T-helper 2 cell (primary cell): ENCODE measurements at regions not wholly inside any gene's neighbourhood (a gene's known extent, or its start where the extent isn't known, plus 50 kb on each side); places are given as distances from the start of the nearest gene placed in this dataset.

Experiments
- DNase-seq, 5 experiments: peaks; one replicate each; pipeline versions ENCODE4 v3.0.0 to v3.0.0-alpha.2; 2012 to 2022

- DNase-seq: no peak
Measured at GRCh38 chrX:23061116-23061515, 61.4 kb downstream of the DDX53 start.

DNA sequence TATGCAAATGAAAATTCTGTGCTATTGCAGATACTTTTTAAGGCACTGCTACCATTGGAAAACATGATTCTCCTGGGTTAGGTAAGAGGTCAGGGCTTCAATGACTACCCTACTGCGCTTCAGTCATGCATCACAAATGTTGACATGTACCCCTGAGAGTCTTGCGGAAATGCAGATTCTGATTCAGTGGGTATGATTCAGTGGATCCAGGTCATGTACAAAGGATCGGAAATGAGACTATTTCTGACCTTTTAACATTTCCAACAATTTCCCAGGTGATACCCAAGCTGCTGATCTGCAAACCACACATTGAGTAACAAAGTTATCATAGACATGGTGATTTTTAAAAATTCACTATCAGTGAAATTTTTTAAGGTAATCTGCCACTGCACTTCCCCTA is 62.6 kb downstream of the DDX53 start:
- DNase-seq: no peak

- no peak for DNase-seq
Measured at GRCh38 chrX:23066588-23067281, 67.0 kb downstream of the DDX53 start.

DNA sequence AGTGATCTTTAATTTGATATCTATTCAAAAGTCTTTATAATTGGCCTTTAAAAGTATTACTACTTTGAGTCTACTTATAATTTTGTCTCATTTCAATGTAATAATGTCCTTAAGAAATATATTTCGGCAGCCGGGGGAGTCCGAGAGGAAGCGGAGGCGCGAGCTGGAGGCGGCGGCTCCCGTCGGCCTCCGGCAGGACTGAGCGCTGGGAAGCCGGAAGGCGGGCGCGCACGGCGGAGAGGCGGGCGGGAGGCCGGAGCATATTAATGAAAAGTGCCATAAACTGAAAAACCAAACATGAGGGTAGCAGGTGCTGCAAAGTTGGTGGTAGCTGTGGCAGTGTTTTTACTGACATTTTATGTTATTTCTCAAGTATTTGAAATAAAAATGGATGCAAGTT is 75.7 kb downstream of the DDX53 start:
- peak in 1 of 5 experiments; percentile 4 for DNase-seq

DNA sequence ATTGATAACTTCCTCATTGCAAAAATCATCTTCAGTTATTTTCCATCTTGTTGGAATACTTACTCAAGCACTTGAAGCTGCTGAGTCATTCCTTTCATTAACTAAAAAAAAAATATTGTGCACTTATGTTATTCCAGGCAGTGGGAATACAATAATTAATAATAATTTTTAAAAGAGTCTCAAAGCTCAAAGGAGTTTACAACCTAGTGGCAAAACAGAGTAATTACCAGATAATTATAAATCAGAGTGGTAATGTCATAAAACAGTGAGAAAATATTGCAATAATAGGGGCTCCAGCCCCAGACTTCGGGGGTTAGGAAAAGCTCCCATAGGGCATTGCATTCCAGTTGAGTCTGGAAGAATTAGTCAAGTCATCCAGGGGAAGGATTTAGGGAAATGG is 79.6 kb downstream of the DDX53 start:
- no peak for DNase-seq

DNA sequence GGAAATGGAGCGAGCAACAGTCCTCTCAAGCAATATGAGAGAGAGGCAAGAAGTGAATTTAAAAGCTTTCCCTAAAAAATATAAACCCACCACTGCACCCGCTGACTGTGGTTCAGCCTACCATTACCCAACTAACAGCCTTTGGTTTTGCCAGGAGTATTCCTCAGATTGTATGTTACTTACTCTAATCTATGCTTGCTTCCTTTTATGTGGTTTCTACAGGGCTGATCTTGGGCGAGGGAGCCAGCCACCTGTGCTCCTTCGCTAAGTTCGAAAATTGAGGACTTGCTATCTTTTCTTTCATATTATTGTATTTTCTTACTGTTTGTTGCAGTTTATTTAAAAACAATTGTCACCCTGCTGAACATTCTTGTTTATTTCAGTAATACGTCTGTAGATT is 101.1 kb downstream of the DDX53 start:
- no peak for DNase-seq

GRCh38 chrX:23103546-23103945 is 103.8 kb downstream of the DDX53 start:
- no peak for DNase-seq

DNA sequence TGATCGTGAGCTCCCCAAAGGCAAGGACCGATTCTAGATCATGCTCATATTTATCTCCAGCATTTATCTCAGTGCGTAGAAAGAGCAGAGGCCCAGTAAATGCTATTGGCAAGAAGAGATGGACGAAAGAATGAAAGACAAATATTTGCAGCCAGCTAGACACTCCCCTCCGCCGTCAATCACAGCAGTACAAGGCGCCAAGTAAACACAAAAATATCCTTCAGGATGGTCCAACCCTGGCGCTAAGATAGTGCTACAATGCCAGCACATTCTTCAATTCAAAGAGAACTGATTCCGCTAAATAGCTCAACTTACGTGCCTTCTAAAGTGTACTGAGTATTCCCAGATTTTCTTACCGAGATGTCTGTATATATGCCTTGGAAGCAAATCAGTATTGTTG is 114.5 kb downstream of the DDX53 start:
- no peak for DNase-seq

GRCh38 chrX:23115651-23116050 is 115.9 kb downstream of the DDX53 start:
- DNase-seq: no peak

DNA sequence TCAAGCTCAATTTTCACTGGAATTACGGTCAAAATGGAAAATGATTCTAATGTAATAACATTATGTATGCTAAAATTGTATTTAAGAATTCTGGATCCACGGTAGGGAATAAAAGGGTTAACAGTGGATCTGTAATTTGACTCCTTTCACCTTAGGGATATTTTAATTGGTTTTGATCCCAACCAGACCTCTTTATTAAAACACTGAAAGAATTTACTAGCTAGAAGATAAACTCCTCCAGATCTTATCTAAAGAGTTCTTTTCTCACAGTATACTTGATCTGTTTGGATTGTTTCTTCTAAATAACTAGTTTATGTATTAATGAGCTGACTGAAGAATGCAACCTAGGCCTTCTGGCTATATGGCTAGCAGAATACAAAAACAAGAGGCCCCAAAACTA is 118.4 kb downstream of the DDX53 start:
- no peak for DNase-seq

GRCh38 chrX:23118890-23119527 is 119.2 kb downstream of the DDX53 start:
- no peak for DNase-seq

DNA sequence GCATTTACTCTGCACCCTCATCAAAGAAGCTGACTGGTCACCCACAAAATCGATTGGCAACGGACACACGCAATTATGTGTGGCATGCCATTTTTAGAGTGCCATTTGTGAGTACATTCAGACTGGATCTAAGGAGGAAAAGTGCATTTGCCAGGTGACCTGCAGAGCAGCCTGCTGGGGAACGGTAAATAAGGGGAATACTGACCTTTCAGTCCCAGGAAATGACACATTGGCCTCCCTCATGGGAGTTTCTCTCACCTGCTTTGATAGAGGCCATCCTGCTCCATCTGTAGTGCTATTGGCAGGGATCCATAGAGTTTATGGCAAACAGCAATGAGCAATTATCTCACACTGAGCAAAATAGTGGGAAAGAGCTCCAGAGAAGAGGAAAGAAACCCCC is 127.8 kb downstream of the DDX53 start:
- DNase-seq: no peak

- no peak for DNase-seq
Measured at GRCh38 chrX:23133551-23133950, 133.8 kb downstream of the DDX53 start.

GRCh38 chrX:23134136-23134535 is 134.4 kb downstream of the DDX53 start:
- no peak for DNase-seq

DNA sequence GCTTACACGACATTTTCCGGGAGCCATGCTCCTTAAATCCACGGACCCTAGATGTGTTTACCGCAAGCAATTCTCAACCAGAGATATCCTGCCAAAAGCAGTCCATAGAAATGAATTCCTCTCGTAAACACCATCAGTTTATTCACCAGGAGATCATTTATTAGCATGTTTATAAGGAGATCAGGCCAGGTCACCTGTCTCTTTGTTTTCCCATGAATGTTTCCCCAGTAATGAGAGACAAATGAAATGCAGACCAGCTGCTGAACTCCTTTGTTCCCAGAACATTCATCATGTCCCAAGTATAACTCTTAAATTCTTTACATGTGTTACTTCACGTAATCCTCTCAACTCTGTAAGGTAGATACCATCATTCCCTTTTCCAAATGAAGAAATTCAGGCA is 137.1 kb downstream of the DDX53 start:
- no peak for DNase-seq

DNA sequence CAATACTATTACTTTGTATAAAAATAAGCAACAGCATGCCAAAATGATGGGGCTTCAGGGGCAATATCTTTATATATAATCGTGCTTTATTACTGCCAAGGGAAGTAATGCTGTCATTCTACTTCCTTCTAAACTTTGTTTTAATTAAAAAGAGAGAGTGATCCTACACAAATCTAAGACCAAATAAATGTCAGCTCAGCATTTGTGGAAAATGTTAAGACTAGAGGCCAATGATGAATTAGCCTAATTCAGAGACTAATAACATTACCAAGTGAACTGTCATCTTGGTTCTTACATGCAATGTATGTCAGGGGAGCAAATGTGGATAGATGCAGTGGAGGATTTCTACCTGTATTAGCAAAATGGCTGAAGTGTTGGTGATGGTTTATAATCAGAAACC is 166.4 kb upstream of the PTCHD1 start:
- no peak for DNase-seq

- no peak for DNase-seq
Measured at GRCh38 chrX:23185951-23186350, 148.7 kb upstream of the PTCHD1 start.

DNA sequence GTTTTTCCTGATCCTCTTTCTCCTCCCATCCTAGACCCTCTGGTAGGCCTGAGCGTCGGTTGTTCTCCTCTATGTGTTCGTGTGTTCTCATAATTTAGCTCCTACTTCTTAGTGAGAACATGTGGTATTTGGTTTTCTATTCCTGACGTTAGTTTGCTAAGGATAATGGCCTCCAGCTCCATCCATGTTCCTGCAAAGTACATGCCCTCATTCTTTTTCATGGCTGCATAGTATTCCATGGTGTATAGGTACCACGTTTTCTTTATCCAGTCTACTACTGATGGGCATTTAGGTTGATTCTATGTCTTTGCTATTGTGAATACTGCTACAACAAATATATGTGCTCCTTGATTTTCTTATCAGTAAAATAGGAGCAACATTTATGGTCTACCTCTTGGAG is 146.8 kb upstream of the PTCHD1 start:
- no peak for DNase-seq

- no peak for DNase-seq
Measured at GRCh38 chrX:23194885-23195554, 139.6 kb upstream of the PTCHD1 start.

DNA sequence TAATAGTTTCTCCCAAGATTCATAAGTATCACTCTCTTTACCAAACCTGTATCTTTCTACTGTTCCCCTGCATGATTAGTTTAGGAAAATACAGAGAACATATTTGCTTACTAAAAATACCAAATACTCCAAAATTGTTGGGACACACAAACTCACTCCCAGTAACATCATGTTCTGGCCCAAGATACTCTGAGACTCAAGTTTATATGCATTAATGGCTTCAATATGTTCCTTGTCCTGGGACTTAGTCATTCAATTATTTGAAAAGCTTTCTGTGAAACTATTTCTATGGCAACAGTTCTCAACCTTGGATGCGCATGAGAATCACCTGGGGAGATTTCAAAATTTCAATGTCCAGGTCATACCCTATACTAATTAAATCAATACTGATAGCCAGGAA is 138.9 kb upstream of the PTCHD1 start:
- DNase-seq: no peak

- no peak for DNase-seq
Measured at GRCh38 chrX:23201706-23202105, 132.9 kb upstream of the PTCHD1 start.

- DNase-seq: no peak
Measured at GRCh38 chrX:23202326-23202725, 132.3 kb upstream of the PTCHD1 start.

DNA sequence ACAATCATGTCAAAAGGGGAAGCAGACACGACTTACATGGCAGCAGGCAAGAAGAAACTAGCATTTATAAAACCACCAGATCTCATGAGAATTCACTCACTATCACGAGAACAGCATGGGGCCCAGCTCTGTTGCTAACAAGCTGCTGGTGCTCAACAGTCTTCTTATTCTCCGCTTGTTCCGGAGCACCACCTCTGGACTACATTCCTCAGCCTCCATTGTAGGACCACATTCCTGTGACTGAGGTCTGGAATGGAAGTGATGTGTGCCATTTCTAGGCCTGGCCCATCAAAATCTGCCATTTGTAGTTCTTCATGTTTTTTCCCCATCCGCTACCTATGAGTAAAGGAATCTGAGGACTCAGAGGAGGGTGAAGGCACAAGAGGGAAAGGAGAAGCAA is 111.5 kb upstream of the PTCHD1 start:
- no peak for DNase-seq

DNA sequence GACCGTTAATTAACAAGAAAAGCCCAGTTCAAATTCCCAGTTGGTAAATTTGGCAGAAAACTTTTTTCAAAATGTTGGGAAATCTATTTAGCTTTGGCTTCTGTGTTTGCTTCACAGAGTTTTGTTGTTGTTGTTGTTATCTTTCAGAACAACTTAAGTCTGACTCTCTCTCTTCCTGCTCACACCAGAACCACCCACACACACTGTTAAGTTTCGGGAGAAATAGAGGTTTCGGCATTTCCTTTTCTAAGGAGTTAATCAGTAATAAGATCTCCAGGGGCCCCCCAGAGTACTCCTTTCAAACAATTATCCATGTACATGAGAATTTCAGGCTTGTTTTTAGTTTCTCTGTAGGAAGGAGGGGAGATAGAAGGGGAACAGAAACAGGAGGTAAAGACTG is 106.2 kb upstream of the PTCHD1 start:
- no peak for DNase-seq
